HG03045 (cell line): ENCODE measurements at regions not wholly inside any gene's neighbourhood (a gene's known extent, or its start where the extent isn't known, plus 50 kb on each side); places are given as distances from the start of the nearest gene placed in this dataset.

Source experiments
- ATAC-seq: cut with Tn5 transposase; IDR thresholded peaks from one replicate; pipeline ENCODE4 v1.9.1; 2021; ENCODE audit warnings: mild to moderate bottlenecking, moderate library complexity; ENCODE audit not compliant: unreplicated experiment

DNA sequence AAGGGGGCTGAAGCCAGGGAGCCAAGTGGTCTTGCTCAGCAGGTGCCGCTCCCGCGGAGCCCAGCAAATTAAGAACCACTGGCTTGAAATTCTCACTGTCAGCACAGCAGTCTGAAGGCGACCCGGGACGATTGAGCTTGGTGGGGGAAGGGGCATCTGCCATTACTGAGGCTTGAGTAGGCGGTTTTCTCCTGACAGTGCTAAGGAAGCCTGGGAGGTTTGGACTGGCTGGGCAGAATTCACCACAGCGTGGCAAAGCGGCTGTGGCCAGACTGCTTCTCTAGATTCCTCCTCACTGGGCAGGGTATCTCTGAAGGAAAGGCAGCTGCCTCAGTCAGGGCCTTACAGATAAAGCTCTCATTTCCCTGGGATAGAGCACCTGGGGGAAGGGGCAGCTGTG is 57.0 kb upstream of the GPR149 start:
- no peak for ATAC-seq

- ATAC-seq = no peak
Measured at GRCh38 chr3:154482507-154482906, 52.5 kb upstream of the GPR149 start.

DNA sequence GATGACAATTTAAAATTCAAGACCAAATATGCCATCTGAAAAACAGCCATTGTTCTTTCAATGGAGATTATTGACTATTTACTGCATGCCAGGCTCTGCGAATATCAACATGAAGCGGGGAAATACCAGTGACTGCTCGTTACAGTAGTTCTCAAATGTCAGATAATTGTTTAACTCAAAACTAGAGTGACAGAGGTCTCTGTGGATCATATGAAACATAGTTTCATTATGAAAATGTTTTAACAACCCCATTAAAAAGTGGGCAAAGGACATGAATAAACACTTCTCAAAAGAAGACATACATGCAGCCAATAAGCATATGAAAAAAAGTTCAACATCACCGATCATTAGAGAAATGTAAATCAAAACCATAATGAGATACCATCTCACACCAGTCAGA is 50.0 kb upstream of the GPR149 start:
- ATAC-seq = no peak
